GM12875 (cell line): ENCODE measurements at regions not wholly inside any gene's neighbourhood (a gene's known extent, or its start where the extent isn't known, plus 50 kb on each side); places are given as distances from the start of the nearest gene placed in this dataset.

Experiments
- H3K4me3 ChIP-seq: one replicate; pipeline ENCODE4 v1.5.1; 2011; ENCODE audit warnings: low read depth, low read length, control low read depth
- TF ChIP-seq, protein P1 (sequence below): IDR thresholded peaks from 2 replicates; pipeline ENCODE4 v1.5.1; 2011; ENCODE audit warnings: low read depth, mild to moderate bottlenecking, control low read depth, inconsistent platforms, low read length, moderate library complexity, borderline replicate concordance; ENCODE audit not compliant: insufficient read depth

DNA sequence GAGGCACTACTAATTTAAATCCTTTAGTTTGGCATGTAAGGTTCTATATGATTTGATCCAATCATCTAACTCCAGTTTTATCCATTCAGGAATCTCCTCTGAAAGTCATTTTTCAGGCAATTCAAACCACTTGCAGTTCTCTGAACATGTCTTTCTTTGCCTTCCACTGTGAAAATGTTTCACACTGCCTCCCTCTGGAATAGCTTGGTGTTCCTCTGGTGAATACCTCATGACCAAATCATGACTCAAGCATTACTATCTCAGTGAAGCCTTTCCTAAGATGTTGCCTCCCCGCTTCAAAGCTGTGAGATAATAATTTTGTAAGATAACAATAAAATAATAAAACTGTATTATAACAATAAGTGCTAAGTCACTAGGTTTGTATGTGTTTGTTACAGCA is 981.1 kb downstream of the DTWD2 start:
- TF ChIP-seq, protein P1, sequence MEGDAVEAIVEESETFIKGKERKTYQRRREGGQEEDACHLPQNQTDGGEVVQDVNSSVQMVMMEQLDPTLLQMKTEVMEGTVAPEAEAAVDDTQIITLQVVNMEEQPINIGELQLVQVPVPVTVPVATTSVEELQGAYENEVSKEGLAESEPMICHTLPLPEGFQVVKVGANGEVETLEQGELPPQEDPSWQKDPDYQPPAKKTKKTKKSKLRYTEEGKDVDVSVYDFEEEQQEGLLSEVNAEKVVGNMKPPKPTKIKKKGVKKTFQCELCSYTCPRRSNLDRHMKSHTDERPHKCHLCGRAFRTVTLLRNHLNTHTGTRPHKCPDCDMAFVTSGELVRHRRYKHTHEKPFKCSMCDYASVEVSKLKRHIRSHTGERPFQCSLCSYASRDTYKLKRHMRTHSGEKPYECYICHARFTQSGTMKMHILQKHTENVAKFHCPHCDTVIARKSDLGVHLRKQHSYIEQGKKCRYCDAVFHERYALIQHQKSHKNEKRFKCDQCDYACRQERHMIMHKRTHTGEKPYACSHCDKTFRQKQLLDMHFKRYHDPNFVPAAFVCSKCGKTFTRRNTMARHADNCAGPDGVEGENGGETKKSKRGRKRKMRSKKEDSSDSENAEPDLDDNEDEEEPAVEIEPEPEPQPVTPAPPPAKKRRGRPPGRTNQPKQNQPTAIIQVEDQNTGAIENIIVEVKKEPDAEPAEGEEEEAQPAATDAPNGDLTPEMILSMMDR = no peak
- H3K4me3 ChIP-seq = no peak overlapping the region

DNA sequence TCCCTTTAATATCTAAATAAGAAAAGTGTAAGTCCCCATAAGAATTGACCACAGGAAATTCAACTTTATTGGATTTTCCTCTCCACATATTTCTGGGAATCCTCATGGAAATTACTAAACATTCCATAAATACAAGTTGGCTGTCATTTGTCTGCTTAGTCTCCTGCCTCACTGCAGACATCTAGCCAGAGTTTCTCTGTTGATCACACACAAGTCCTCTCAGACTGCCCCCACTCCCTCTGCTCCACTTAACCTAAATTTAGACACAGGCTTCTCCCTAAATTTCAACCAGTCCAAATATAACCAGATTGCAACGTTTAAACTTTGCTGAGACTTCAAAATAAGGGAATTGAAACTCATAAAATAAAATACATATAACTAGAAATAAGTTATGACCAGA is 982.1 kb downstream of the DTWD2 start:
- H3K4me3 ChIP-seq = no peak overlapping the region
- TF ChIP-seq, protein P1 = no peak

DNA sequence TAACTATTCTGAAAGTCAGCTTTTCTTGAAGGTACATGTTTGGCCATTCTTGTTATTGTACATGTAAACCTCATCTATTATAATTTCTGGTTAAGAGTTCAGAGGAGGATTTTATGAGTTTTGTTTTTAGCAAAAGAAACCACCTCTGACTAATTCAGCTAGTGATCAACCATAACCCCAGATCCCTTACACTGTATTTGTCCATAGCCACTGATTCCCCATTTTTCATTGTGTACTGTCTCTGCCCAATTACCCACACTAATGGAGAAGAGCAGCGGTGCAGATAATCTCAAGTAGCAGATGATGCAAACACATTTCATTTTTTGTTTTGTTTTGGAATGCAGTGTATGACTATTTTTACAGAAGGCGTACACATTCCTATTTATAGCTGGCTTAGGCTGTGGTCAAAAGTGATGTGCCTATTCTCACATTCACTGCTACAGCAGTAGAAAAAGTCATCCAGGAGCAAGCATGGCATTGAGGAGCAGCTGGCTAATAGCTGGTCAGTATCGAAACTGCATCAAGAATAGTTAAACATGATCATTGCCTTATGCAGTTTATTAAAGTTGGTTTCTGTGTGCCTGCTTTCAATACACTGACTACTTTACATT is 988.3 kb downstream of the DTWD2 start:
- TF ChIP-seq, protein P1 = no peak
- no peak overlapping the region for H3K4me3 ChIP-seq

DNA sequence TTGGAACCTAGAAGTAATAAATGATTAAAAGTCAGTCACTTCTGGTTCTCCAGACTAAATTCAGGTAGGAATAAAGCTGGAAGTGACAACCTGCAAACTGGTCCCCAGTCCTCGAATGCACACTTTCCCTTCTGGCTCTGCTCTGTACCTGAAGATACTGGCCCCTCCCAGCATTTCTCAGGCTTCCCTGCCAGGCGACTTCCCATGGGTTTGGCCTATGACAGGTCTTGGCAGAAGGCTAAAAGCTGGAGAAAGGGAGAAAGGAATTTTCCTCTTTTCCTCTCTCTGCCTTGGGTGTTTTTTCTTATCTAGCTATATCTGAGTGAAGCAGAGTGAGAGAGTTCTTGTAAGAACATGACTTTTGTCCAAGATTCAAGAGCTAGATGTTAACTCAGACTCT is 1005.7 kb downstream of the DTWD2 start:
- TF ChIP-seq, protein P1 = no peak

DNA sequence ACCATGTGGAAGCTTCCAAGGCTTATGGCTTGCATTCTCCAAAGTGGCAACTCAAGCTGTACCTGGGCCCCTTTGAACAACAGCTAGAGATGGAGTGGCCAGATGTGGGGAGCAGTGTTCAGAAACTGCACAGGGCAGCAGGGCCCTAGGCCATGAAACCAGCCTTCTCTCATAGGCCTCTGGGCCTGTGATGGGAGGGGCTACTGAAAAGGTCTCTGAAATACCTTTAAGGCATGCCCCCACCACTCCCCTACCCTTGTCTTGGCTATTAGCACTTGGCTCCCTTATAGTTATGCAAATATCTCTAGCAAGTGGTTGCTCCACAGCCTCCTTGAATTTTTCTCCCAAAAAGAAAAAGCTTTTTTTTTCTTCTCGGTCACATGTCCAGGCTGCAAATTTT is 1014.6 kb downstream of the DTWD2 start:
- TF ChIP-seq, protein P1 = no peak
- no peak overlapping the region for H3K4me3 ChIP-seq

More for the DNA sequence above, 1005.7 kb downstream of the DTWD2 start:
- no peak overlapping the region for H3K4me3 ChIP-seq

DNA sequence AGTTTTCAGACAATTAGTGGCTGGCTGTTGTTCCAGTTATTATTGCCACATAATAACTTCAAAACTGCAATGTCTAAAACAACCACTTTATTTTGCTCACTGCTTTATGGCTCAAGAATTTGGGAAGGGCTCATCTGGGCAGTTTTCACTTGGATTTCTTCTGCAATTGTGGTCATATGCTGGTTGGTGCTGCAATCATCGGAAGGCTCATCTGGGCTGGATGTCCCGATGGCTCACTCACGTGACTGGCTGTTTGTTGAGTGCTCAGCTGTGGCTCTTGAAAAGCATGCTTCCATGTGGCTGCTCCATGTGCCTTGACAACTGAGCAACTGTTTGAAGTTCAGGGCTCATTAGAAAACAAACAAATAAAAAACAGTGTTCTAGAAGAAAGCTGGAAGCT is 1032.5 kb downstream of the DTWD2 start:
- TF ChIP-seq, protein P1 = no peak
- H3K4me3 ChIP-seq = no peak overlapping the region

DNA sequence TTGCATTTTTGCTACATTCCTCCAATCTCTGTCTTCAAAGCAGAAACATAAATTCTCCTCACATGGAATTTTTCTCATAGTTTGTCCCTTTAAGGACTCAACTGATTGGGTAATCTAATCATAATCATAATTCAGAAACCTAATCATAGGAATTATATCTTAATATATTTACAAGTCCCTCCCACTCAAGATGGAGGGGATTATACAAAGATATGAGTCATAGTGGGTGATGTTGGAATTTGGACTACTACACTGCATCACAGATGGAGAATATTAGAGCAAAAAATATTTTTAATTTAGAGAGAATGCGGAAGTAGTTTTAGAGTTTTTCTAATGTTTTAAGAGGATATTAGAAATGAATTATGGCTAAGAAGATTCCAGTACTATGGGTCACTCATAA is 1034.0 kb downstream of the DTWD2 start:
- TF ChIP-seq, protein P1 = no peak
- no peak overlapping the region for H3K4me3 ChIP-seq
